GM12878 (cell line): ENCODE measurements at regions not wholly inside any gene's neighbourhood (a gene's known extent, or its start where the extent isn't known, plus 50 kb on each side); places are given as distances from the start of the nearest gene placed in this dataset.

Experiments used
- RCOR1 ChIP-seq: conservative IDR thresholded peaks from 2 replicates; pipeline ENCODE4 v1.6.1; 2012; ENCODE audit warnings: low read depth, low read length, improper control_type of control experiment
- ZNF274 ChIP-seq: IDR thresholded peaks from one replicate; pipeline ENCODE4 v1.8.0; 2011; ENCODE audit not compliant: insufficient read length, insufficient read depth
- TF ChIP-seq, protein P1 (sequence below), 3 experiments: IDR thresholded peaks in 2 of 3; conservative IDR thresholded peaks in 1 of 3; 2 replicates each; pipeline ENCODE4 v1.5.1; 2011; ENCODE audit warnings: low read depth in 3 of 3, low read length in 3 of 3, mild to moderate bottlenecking in 3 of 3, control low read depth in 2 of 3, moderate library complexity in 2 of 3, inconsistent platforms in 1 of 3, mixed read lengths in 1 of 3; ENCODE audit not compliant: control insufficient read depth in 2 of 3, insufficient read depth in 1 of 3; ENCODE audit errors: extremely low read depth in 1 of 3

DNA sequence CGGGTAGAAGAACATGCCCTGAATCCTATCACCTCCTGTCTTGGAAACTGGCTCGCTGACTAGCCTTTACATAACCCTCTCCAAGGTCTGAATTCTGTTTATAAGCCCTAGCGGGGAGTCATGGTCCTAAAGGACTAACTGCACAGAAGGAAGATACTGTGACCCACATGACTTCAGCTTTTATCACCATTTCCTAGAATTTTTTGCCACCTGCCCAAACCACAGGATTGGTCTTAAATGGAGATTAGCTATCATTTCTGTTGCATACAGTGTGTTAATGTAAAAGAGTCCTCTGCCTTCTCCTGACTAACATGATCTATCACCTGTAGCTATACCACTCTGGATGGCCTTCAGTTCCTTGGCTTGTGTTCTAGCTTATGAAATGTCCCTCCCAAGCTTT, 319.2 kb downstream of the DUSP6 start:
- TF ChIP-seq, protein P1, sequence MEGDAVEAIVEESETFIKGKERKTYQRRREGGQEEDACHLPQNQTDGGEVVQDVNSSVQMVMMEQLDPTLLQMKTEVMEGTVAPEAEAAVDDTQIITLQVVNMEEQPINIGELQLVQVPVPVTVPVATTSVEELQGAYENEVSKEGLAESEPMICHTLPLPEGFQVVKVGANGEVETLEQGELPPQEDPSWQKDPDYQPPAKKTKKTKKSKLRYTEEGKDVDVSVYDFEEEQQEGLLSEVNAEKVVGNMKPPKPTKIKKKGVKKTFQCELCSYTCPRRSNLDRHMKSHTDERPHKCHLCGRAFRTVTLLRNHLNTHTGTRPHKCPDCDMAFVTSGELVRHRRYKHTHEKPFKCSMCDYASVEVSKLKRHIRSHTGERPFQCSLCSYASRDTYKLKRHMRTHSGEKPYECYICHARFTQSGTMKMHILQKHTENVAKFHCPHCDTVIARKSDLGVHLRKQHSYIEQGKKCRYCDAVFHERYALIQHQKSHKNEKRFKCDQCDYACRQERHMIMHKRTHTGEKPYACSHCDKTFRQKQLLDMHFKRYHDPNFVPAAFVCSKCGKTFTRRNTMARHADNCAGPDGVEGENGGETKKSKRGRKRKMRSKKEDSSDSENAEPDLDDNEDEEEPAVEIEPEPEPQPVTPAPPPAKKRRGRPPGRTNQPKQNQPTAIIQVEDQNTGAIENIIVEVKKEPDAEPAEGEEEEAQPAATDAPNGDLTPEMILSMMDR (IDR thresholded peaks at IDR 0.05 in 2 of 3, conservative IDR thresholded peaks at IDR 0.05 in 1 of 3; ENCODE audit: control insufficient read depth in 2 of 3, extremely low read depth in 1 of 3, insufficient read depth in 1 of 3, low read depth in 3 of 3, low read length in 3 of 3): no peak
- TF ChIP-seq RCOR1 (no peak), ZNF274 (no peak)
